ENCODE measurements at regions not wholly inside any gene's neighbourhood (a gene's known extent, or its start where the extent isn't known, plus 50 kb on each side); places are given as distances from the start of the nearest gene placed in this dataset.
"Not testable (repeated sequence)": the region's sequence is repeated elsewhere in the genome, so short reads cannot be mapped to it uniquely, and the experiment has no call there.

DNA sequence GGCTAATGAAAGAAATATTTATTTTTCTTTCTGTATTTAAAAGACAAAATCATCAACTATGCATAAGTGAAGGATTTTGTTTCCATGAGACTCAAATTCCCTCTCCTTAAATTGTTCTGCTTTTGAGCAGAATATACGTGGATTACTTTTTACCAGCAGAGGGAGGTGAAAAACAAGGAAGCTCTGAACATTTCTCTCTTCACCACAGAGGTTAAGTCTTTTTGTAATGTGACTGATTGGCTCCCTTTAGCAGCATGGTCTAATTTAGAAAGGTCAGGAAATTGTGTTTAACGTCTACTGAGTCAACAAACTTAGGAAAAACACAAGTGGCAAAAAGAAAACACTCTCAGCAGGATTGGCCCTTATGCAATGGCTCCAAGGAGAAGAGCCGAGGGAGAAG is 55.1 kb upstream of the F9 start:
- DNase-seq (no peak), ATAC-seq (no peak)
- no peaks in the 10 kb centered on the region for H3K4me1 ChIP-seq
- no peaks in the 10 kb centered on the region for H3K36me3 ChIP-seq
- no peak for TF ChIP-seq CTCF (IDR thresholded peaks at IDR 0.05)
- H3K9me3 ChIP-seq, result no peaks in the 10 kb centered on the region
- H3K27me3 ChIP-seq, result peaks cover 0 to 7% (median 0%) of the 10 kb centered on the region in 7 donors
- intact Hi-C loops (cut with DNase I), result no loop called here
- H3K4me3 ChIP-seq, result no peak overlapping the region
- 54 to 61% methylated on average over 3 of the region's 3 CpGs for WGBS, 2 donors
- H3K27ac ChIP-seq, result no peak overlapping the region

- intact Hi-C loops (cut with DNase I); H3K36me3 ChIP-seq; DNase-seq; H3K27ac ChIP-seq; H3K4me3 ChIP-seq; ATAC-seq; H3K4me1 ChIP-seq; H3K27me3 ChIP-seq: not testable (repeated sequence)
- peaks cover 0 to 14% (median 0%) of the 10 kb centered on the region in 11 donors for H3K9me3 ChIP-seq
- WGBS, 2 donors, result 82 to 100% methylated on average over 1 of the region's 1 CpG
These were observed 68.6 kb upstream of the F9 start for GRCh38 chrX:139461945-139462344.

DNA sequence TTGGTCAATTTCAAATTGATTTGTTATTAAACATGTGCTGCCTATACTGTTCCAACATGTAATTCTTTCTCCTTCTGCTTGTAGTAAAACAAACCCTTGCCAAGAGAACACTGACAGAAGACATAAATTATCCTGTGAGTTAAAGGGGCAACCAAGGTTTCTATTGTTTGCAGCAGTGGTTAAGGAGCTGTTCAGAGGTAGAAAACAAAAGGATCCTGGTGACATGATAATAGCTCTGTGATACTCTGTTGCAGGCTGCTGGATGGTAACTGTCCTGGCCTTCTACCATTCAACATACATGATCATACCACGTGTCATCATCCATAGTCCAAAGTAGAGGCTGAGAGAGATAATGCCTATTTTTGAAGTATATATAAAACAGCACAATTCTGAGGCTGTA is 75.8 kb upstream of the F9 start:
- TF ChIP-seq CTCF (IDR thresholded peaks at IDR 0.05), result no peak

DNA sequence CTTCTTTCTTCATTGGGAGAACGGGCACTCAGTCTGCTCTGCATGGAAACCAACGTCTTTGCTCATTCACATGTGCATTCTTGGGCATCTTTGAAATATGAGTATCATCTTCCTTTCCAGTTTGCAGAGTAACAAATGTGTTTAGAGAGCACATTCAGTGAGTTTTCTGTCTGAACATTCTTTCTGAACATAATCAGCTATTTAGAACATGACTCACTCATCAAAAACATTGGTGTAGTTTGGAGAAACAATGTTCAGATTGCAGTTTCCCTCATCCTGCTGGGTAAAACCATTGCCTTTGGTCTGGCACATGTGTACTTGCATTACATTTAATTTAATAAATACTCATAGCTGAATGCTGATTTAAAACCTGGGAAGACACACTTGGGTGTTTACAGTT is 81.5 kb upstream of the F9 start:
- ATAC-seq (no peak), DNase-seq (no peak)
- no peak for TF ChIP-seq CTCF (IDR thresholded peaks at IDR 0.05)
- 51 to 55% methylated on average over 2 of the region's 2 CpGs for WGBS, 2 donors
- Histone ChIP-seq H3K27ac (no peak overlapping the region), H3K27me3 (no peaks in the 10 kb centered on the region), H3K9me3 (peaks cover 0 to 6% (median 0%) of the 10 kb centered on the region in 11 donors), H3K4me1 (no peaks in the 10 kb centered on the region), H3K36me3 (no peaks in the 10 kb centered on the region), H3K4me3 (no peak overlapping the region)
- intact Hi-C loops (cut with DNase I), result no loop called here

More for the DNA sequence above, 75.8 kb upstream of the F9 start:
- 73 to 80% methylated on average over 1 of the region's 1 CpG for WGBS, 2 donors
- H3K36me3 ChIP-seq, result no peaks in the 10 kb centered on the region
- no peak overlapping the region for H3K4me3 ChIP-seq
- H3K4me1 ChIP-seq, result no peaks in the 10 kb centered on the region
- H3K27me3 ChIP-seq, result no peaks in the 10 kb centered on the region
- ATAC-seq (no peak), DNase-seq (no peak)
- no peak overlapping the region for H3K27ac ChIP-seq
- intact Hi-C loops (cut with DNase I), result no loop called here
- no peaks in the 10 kb centered on the region for H3K9me3 ChIP-seq

DNA sequence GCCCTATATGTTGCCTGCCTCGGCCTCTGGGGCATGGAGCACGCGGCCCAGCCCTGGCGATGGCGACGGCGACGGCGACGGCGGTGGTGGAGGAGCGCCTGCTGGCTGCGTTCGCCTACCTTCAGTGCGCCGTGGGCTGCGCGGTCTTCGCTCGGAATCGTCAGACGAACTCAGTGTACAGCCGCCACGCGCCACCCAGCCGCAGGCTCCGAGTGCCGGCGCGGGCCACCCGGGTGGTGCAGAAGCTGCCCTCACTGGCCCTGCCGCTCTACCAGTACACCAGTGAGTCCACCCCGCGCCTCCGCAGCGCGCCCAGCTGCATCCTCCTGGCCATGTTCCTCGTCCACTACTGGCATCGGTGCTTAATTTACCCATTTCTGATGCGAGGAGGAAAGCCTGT is 83.7 kb upstream of the F9 start:
- DNase-seq, result no peak
- no peaks in the 10 kb centered on the region for H3K27me3 ChIP-seq
- no peak for TF ChIP-seq CTCF (IDR thresholded peaks at IDR 0.05)
- ATAC-seq, result no peak
- peaks cover 0 to 14% (median 0%) of the 10 kb centered on the region in 11 donors for H3K9me3 ChIP-seq
- H3K27ac ChIP-seq, result no peak overlapping the region
- intact Hi-C loops (cut with DNase I), result no loop called here
- no peaks in the 10 kb centered on the region for H3K36me3 ChIP-seq
- H3K4me3 ChIP-seq, result no peak overlapping the region
- WGBS, 2 donors, result 98 to 99% methylated on average over 25 to 40 of the region's 40 CpGs
- H3K4me1 ChIP-seq, result no peaks in the 10 kb centered on the region

All from heart right ventricle (tissue), 16 donors.